ENCODE measurements at regions not wholly inside any gene's neighbourhood (a gene's known extent, or its start where the extent isn't known, plus 50 kb on each side); places are given as distances from the start of the nearest gene placed in this dataset.

DNA sequence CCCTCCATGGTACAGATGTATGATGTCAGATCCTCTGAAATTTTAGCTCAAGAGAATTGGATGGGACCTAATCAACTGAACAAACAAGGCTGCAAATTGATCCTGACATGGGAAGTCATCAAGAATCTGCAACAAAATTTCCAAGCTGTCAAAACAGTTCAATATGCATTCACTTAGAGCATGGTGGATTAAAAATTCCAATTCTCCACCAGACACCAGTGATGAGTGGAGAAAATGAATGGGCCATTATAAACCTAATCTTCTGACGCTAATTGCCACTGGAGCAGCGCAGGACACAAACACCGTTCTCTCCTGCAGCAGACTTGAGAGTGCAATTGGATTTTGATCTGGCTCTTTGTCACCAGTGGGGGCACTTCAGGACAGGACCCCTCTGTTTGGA, 94.2 kb downstream of the MINAR1 start:
- H3K79me2 ChIP-seq (ENCODE audit: control insufficient read depth, insufficient read depth, low read length): no peaks in the 10 kb centered on the region
- ATAC-seq (ENCODE audit: low read depth): no peak
- H3K4me2 ChIP-seq (replicated peaks; ENCODE audit: low read depth, low read length, poor library complexity, severe bottlenecking): no peak overlapping the region
- H3K9me3 Mint-ChIP-seq (ENCODE audit: insufficient read depth): no peaks in the 10 kb centered on the region
- H3K36me3 ChIP-seq (replicated peaks in 1 of 2; ENCODE audit: control extremely low read depth in 1 of 2, control insufficient read depth in 1 of 2, extremely low read depth in 1 of 2, insufficient read depth in 2 of 2, low read length in 1 of 2): no peaks in the 10 kb centered on the region
- intact Hi-C loops (cut with micrococcal nuclease): no loop called here
- H3K27ac Mint-ChIP-seq: no peak overlapping the region
- H3K4me1 ChIP-seq (ENCODE audit: control insufficient read depth in 2 of 2, insufficient read depth in 2 of 2, low read length in 2 of 2): no peaks in the 10 kb centered on the region
- DNase-seq: no peak
- CTCF ChIA-PET: no interaction called here
- no peaks in the 10 kb centered on the region for H3K9me3 ChIP-seq (ENCODE audit: control extremely low read depth in 1 of 3, control insufficient read depth in 2 of 3, insufficient read depth in 1 of 3, low read length in 2 of 3)
- H3K4me3 ChIP-seq (ENCODE audit: control extremely low read depth in 1 of 5, extremely low read depth in 1 of 5, insufficient read depth in 1 of 5, low read depth in 2 of 5, low read length in 4 of 5): no peak overlapping the region
- no peak overlapping the region for H3K9ac ChIP-seq (ENCODE audit: low read length)
- peaks cover 0 to 10% (median 1%) of the 10 kb centered on the region in 4 experiments for H3K27me3 ChIP-seq (replicated peaks in 1 of 4; ENCODE audit: control extremely low read depth in 1 of 4, control insufficient read depth in 3 of 4, insufficient read depth in 4 of 4, low read length in 3 of 4)
- no peak overlapping the region for H2AFZ ChIP-seq (ENCODE audit: insufficient read depth, low read depth, low read length, poor library complexity, severe bottlenecking)
- TF ChIP-seq EZH2 (IDR thresholded peaks at IDR 0.05; ENCODE audit: borderline replicate concordance, insufficient read depth, low read depth, low read length, poor library complexity, severe bottlenecking): no peak
- TF ChIP-seq, protein P1, sequence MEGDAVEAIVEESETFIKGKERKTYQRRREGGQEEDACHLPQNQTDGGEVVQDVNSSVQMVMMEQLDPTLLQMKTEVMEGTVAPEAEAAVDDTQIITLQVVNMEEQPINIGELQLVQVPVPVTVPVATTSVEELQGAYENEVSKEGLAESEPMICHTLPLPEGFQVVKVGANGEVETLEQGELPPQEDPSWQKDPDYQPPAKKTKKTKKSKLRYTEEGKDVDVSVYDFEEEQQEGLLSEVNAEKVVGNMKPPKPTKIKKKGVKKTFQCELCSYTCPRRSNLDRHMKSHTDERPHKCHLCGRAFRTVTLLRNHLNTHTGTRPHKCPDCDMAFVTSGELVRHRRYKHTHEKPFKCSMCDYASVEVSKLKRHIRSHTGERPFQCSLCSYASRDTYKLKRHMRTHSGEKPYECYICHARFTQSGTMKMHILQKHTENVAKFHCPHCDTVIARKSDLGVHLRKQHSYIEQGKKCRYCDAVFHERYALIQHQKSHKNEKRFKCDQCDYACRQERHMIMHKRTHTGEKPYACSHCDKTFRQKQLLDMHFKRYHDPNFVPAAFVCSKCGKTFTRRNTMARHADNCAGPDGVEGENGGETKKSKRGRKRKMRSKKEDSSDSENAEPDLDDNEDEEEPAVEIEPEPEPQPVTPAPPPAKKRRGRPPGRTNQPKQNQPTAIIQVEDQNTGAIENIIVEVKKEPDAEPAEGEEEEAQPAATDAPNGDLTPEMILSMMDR (IDR thresholded peaks at IDR 0.05): no peak
- H4K20me1 ChIP-seq (ENCODE audit: control insufficient read depth, insufficient read depth, low read length, poor library complexity, severe bottlenecking): no peaks in the 10 kb centered on the region
- WGBS (ENCODE audit: insufficient coverage): 94% methylated on average over 3 of the region's 3 CpGs
- H3K4me3 Mint-ChIP-seq: no peak overlapping the region
- H3K27ac ChIP-seq (ENCODE audit: low read length in 2 of 2): no peak overlapping the region
- POLR2A ChIA-PET: no interaction called here
- no peaks in the 10 kb centered on the region for H3K4me1 Mint-ChIP-seq
- peaks cover 25% of the 10 kb centered on the region for H3K27me3 Mint-ChIP-seq

DNA sequence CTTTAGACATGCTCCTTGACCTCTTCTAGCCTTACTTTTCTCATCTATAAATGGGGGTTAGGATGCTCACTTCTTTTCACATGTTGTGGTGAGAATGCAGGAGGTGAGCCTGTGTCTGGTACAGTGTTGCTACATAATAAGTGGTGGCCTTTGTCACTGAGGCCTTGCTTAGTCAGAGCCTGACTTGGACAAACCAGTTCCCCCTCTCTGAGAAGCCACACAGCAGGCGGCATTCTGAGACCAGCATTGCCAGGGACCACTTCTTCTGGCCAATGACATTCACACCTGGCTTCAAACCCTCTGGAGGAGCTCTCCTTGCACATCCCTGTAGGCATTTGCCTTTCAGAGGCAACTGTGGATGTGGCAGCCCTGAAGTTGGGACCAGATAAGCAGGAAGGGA, 95.7 kb downstream of the MINAR1 start:
- no peaks in the 10 kb centered on the region for H3K9me3 Mint-ChIP-seq (ENCODE audit: insufficient read depth)
- ChIA-PET CTCF (no interaction called here), POLR2A (no interaction called here)
- Histone ChIP-seq H3K79me2 (ENCODE audit: control insufficient read depth, insufficient read depth, low read length) (no peaks in the 10 kb centered on the region), H2AFZ (ENCODE audit: insufficient read depth, low read depth, low read length, poor library complexity, severe bottlenecking) (no peak overlapping the region), H3K27me3 (replicated peaks in 1 of 4; ENCODE audit: control extremely low read depth in 1 of 4, control insufficient read depth in 3 of 4, insufficient read depth in 4 of 4, low read length in 3 of 4) (peaks cover 0 to 10% (median 1%) of the 10 kb centered on the region in 4 experiments), H3K27ac (ENCODE audit: low read length in 2 of 2) (no peak overlapping the region), H3K4me3 (ENCODE audit: control extremely low read depth in 1 of 5, extremely low read depth in 1 of 5, insufficient read depth in 1 of 5, low read depth in 2 of 5, low read length in 4 of 5) (no peak overlapping the region), H3K4me1 (ENCODE audit: control insufficient read depth in 2 of 2, insufficient read depth in 2 of 2, low read length in 2 of 2) (no peaks in the 10 kb centered on the region), H3K9ac (ENCODE audit: low read length) (no peak overlapping the region), H3K9me3 (ENCODE audit: control extremely low read depth in 1 of 3, control insufficient read depth in 2 of 3, insufficient read depth in 1 of 3, low read length in 2 of 3) (peaks cover 0 to 1% (median 0%) of the 10 kb centered on the region in 3 donors), H3K36me3 (replicated peaks in 1 of 2; ENCODE audit: control extremely low read depth in 1 of 2, control insufficient read depth in 1 of 2, extremely low read depth in 1 of 2, insufficient read depth in 2 of 2, low read length in 1 of 2) (no peaks in the 10 kb centered on the region), H3K4me2 (replicated peaks; ENCODE audit: low read depth, low read length, poor library complexity, severe bottlenecking) (no peak overlapping the region), H4K20me1 (ENCODE audit: control insufficient read depth, insufficient read depth, low read length, poor library complexity, severe bottlenecking) (no peaks in the 10 kb centered on the region)
- DNase-seq (no peak), ATAC-seq (ENCODE audit: low read depth) (no peak)
- H3K27ac Mint-ChIP-seq: no peak overlapping the region
- 60% methylated on average over 1 of the region's 1 CpG for WGBS (ENCODE audit: insufficient coverage)
- no peaks in the 10 kb centered on the region for H3K4me1 Mint-ChIP-seq
- no peak for TF ChIP-seq EZH2 (IDR thresholded peaks at IDR 0.05; ENCODE audit: borderline replicate concordance, insufficient read depth, low read depth, low read length, poor library complexity, severe bottlenecking)
- TF ChIP-seq, protein P1 (IDR thresholded peaks at IDR 0.05): no peak
- intact Hi-C loops (cut with micrococcal nuclease): no loop called here
- H3K27me3 Mint-ChIP-seq: peaks cover 29% of the 10 kb centered on the region
- no peak overlapping the region for H3K4me3 Mint-ChIP-seq

Measured in B cell (primary cell).